T47D (cell line): ENCODE measurements at regions not wholly inside any gene's neighbourhood (a gene's known extent, or its start where the extent isn't known, plus 50 kb on each side); places are given as distances from the start of the nearest gene placed in this dataset.
"Not testable (repeated sequence)": the region's sequence is repeated elsewhere in the genome, so short reads cannot be mapped to it uniquely, and the experiment has no call there.

Experiments
- DNase-seq, 2 experiments: peaks; one replicate each; pipeline versions ENCODE4 v3.0.0 to v3.0.0-alpha.2; 2011 to 2012; ENCODE audit warnings: low read depth in 1 of 2, low spot score in 1 of 2
- JUND ChIP-seq: IDR thresholded peaks from 2 replicates; pipeline ENCODE4 v1.6.1; 2012; ENCODE audit warnings: low read depth
- in situ Hi-C: cut with HindIII; loops from 2 replicates; pipeline ENCODE4 v1.10.0; 2016; ENCODE audit warnings: low sequenced_read_pairs, low pct_unique_long_range_greater_than_20kb

- in situ Hi-C loops: no loop called here
- no peak for TF ChIP-seq JUND
- no peak for DNase-seq
These were observed 1165.1 kb upstream of the ADGRL4 start for GRCh38 chr1:80171631-80172030.

- DNase-seq: no peak
- no peak for TF ChIP-seq JUND
- in situ Hi-C loops: no loop called here
These were observed 1164.4 kb upstream of the ADGRL4 start for GRCh38 chr1:80170811-80171485.

- in situ Hi-C loops: no loop called here
- no peak for DNase-seq
- no peak for TF ChIP-seq JUND
These were observed 1157.6 kb upstream of the ADGRL4 start for GRCh38 chr1:80164150-80164549.

- no peak for DNase-seq
- no peak for TF ChIP-seq JUND
- in situ Hi-C loops: no loop called here
These were observed 1157.2 kb upstream of the ADGRL4 start for GRCh38 chr1:80163686-80164085.

- in situ Hi-C loops: no loop called here
- no peak for DNase-seq
- TF ChIP-seq JUND: no peak
These were observed 1152.2 kb upstream of the ADGRL4 start for GRCh38 chr1:80158771-80159170.

- DNase-seq: no peak
- no peak for TF ChIP-seq JUND
- in situ Hi-C loops: no loop called here
These were observed 1151.7 kb upstream of the ADGRL4 start for GRCh38 chr1:80158266-80158665.

- peak in 1 of 2 experiments; percentile 10 for DNase-seq
- in situ Hi-C loops: no loop called here
These were observed 1148.8 kb upstream of the ADGRL4 start for GRCh38 chr1:80155371-80155770.

GRCh38 chr1:80154176-80154575 lies 1147.6 kb upstream of the ADGRL4 start:
- no peak for DNase-seq
- TF ChIP-seq JUND: no peak
- in situ Hi-C loops: no loop called here

More at GRCh38 chr1:80155371-80155770, 1148.8 kb upstream of the ADGRL4 start:
- TF ChIP-seq JUND: no peak

- in situ Hi-C loops: no loop called here
- no peak for DNase-seq
- no peak for TF ChIP-seq JUND
These were observed 1147.2 kb upstream of the ADGRL4 start for GRCh38 chr1:80153762-80154161.

GRCh38 chr1:80143361-80143760 lies 1136.8 kb upstream of the ADGRL4 start:
- TF ChIP-seq JUND: no peak
- in situ Hi-C loops: no loop called here
- DNase-seq: no peak

GRCh38 chr1:80137946-80138602 lies 1131.5 kb upstream of the ADGRL4 start:
- DNase-seq, in situ Hi-C loops: not testable (repeated sequence)

- in situ Hi-C loops: no loop called here
- no peak for TF ChIP-seq JUND
- DNase-seq: no peak
These were observed 1106.9 kb upstream of the ADGRL4 start for GRCh38 chr1:80113168-80114038.

- no peak for TF ChIP-seq JUND
These were observed 1094.6 kb upstream of the ADGRL4 start for GRCh38 chr1:80101159-80101558.

More at GRCh38 chr1:80101159-80101558, 1094.6 kb upstream of the ADGRL4 start:
- in situ Hi-C loops: no loop called here
- DNase-seq: no peak
